ENCODE measurements at regions not wholly inside any gene's neighbourhood (a gene's known extent, or its start where the extent isn't known, plus 50 kb on each side); places are given as distances from the start of the nearest gene placed in this dataset.

- TF ChIP-seq CTCF (IDR thresholded peaks at IDR 0.05; ENCODE audit: control extremely low read depth in 1 of 3, insufficient read depth in 1 of 3, low read depth in 1 of 3, low read length in 3 of 3) (no peak), POLR2A (IDR thresholded peaks at IDR 0.05; ENCODE audit: control extremely low read depth in 1 of 2, low read depth in 2 of 2, low read length in 2 of 2) (no peak), CBX8 (IDR thresholded peaks at IDR 0.05; ENCODE audit: borderline replicate concordance, low read depth, low read length) (no peak), EP300 (IDR thresholded peaks at IDR 0.05; ENCODE audit: borderline replicate concordance in 1 of 2, low read depth in 2 of 2, low read length in 2 of 2) (no peak), MAFK (IDR thresholded peaks at IDR 0.05; ENCODE audit: low read depth, low read length) (no peak), RAD21 (IDR thresholded peaks at IDR 0.05 in 1 of 2, conservative IDR thresholded peaks at IDR 0.05 in 1 of 2; ENCODE audit: low read depth in 2 of 2, low read length in 2 of 2) (no peak), EZH2 (IDR thresholded peaks at IDR 0.05; ENCODE audit: low read depth, low read length, severe bottlenecking) (no peak), POLR2AphosphoS5 (IDR thresholded peaks at IDR 0.05; ENCODE audit: low read depth, low read length) (no peak), BACH1 (IDR thresholded peaks at IDR 0.05; ENCODE audit: low read length) (no peak), BCL11A (IDR thresholded peaks at IDR 0.05; ENCODE audit: low read depth in 2 of 2, low read length in 2 of 2) (no peak), BRCA1 (IDR thresholded peaks at IDR 0.05; ENCODE audit: low read depth, low read length) (no peak), TEAD4 (IDR thresholded peaks at IDR 0.05; ENCODE audit: low read depth, low read length) (no peak), GTF2F1 (IDR thresholded peaks at IDR 0.05; ENCODE audit: borderline replicate concordance, low read depth, low read length) (no peak)
Measured at GRCh38 chr1:101723415-101723814, 273.3 kb downstream of the OLFM3 start.
